ENCODE measurements at regions not wholly inside any gene's neighbourhood (a gene's known extent, or its start where the extent isn't known, plus 50 kb on each side); places are given as distances from the start of the nearest gene placed in this dataset.

GRCh38 chr2:183684686-183685085, 560.4 kb downstream of the NUP35 start:
- Histone ChIP-seq H3K27me3 (ENCODE audit: insufficient read depth, low read depth, low read length) (no peaks in the 10 kb centered on the region), H3K9me3 (ENCODE audit: low read length) (no peaks in the 10 kb centered on the region), H4K20me1 (ENCODE audit: insufficient read depth) (no peaks in the 10 kb centered on the region), H3K4me3 (ENCODE audit: low read length) (no peak overlapping the region), H3F3A (ENCODE audit: insufficient read depth, low read length, poor library complexity, severe bottlenecking) (no peaks in the 10 kb centered on the region), H2AFZ (ENCODE audit: low read depth, low read length) (no peak overlapping the region), H3K9ac (ENCODE audit: low read length) (no peak overlapping the region), H3K9me2 (ENCODE audit: insufficient read depth, low read length) (no peaks in the 10 kb centered on the region), H3K4me2 (ENCODE audit: low read length) (no peak overlapping the region), H3K79me2 (replicated peaks; ENCODE audit: insufficient read depth, low read length) (no peaks in the 10 kb centered on the region), H3K36me3 (ENCODE audit: insufficient read depth, low read length) (no peaks in the 10 kb centered on the region), H3K27ac (ENCODE audit: low read length) (no peak overlapping the region)
- TF ChIP-seq EZH2 (IDR thresholded peaks at IDR 0.05; ENCODE audit: borderline replicate concordance, insufficient read depth, low read length, poor library complexity, severe bottlenecking) (no peak), POLR2AphosphoS5 (IDR thresholded peaks at IDR 0.05) (no peak)

GRCh38 chr2:183696028-183696427, 571.8 kb downstream of the NUP35 start:
- TF ChIP-seq POLR2AphosphoS5 (IDR thresholded peaks at IDR 0.05) (no peak), RAD21 (conservative IDR thresholded peaks at IDR 0.05) (no peak)
- H3K4me2 ChIP-seq (ENCODE audit: low read length): no peak overlapping the region

GRCh38 chr2:183709829-183710228, 585.6 kb downstream of the NUP35 start:
- H3K27ac ChIP-seq (ENCODE audit: low read length): no peak overlapping the region
- H2AFZ ChIP-seq (ENCODE audit: low read depth, low read length): no peak overlapping the region
- no peaks in the 10 kb centered on the region for H3K36me3 ChIP-seq (ENCODE audit: insufficient read depth, low read length)
- H3K4me2 ChIP-seq (ENCODE audit: low read length): no peak overlapping the region
- no peaks in the 10 kb centered on the region for H4K20me1 ChIP-seq (ENCODE audit: insufficient read depth)
- no peak overlapping the region for H3K4me3 ChIP-seq (ENCODE audit: low read length)
- H3K79me2 ChIP-seq (replicated peaks; ENCODE audit: insufficient read depth, low read length): no peaks in the 10 kb centered on the region
- H3K9me2 ChIP-seq (ENCODE audit: insufficient read depth, low read length): no peaks in the 10 kb centered on the region
- no peaks in the 10 kb centered on the region for H3K9me3 ChIP-seq (ENCODE audit: low read length)
- H3F3A ChIP-seq (ENCODE audit: insufficient read depth, low read length, poor library complexity, severe bottlenecking): no peaks in the 10 kb centered on the region
- TF ChIP-seq EZH2 (IDR thresholded peaks at IDR 0.05; ENCODE audit: borderline replicate concordance, insufficient read depth, low read length, poor library complexity, severe bottlenecking) (no peak), TAF1 (IDR thresholded peaks at IDR 0.05; ENCODE audit: low read depth) (no peak), MXI1 (conservative IDR thresholded peaks at IDR 0.05; ENCODE audit: poor library complexity, severe bottlenecking) (no peak), POLR2AphosphoS5 (IDR thresholded peaks at IDR 0.05) (no peak), CTCF (IDR thresholded peaks at IDR 0.05; ENCODE audit: poor library complexity, severe bottlenecking) (no peak), RAD21 (conservative IDR thresholded peaks at IDR 0.05) (no peak), EP300 (conservative IDR thresholded peaks at IDR 0.05; ENCODE audit: poor library complexity, severe bottlenecking) (no peak), SMC3 (conservative IDR thresholded peaks at IDR 0.05; ENCODE audit: poor library complexity) (no peak)
- TF ChIP-seq, protein P1, sequence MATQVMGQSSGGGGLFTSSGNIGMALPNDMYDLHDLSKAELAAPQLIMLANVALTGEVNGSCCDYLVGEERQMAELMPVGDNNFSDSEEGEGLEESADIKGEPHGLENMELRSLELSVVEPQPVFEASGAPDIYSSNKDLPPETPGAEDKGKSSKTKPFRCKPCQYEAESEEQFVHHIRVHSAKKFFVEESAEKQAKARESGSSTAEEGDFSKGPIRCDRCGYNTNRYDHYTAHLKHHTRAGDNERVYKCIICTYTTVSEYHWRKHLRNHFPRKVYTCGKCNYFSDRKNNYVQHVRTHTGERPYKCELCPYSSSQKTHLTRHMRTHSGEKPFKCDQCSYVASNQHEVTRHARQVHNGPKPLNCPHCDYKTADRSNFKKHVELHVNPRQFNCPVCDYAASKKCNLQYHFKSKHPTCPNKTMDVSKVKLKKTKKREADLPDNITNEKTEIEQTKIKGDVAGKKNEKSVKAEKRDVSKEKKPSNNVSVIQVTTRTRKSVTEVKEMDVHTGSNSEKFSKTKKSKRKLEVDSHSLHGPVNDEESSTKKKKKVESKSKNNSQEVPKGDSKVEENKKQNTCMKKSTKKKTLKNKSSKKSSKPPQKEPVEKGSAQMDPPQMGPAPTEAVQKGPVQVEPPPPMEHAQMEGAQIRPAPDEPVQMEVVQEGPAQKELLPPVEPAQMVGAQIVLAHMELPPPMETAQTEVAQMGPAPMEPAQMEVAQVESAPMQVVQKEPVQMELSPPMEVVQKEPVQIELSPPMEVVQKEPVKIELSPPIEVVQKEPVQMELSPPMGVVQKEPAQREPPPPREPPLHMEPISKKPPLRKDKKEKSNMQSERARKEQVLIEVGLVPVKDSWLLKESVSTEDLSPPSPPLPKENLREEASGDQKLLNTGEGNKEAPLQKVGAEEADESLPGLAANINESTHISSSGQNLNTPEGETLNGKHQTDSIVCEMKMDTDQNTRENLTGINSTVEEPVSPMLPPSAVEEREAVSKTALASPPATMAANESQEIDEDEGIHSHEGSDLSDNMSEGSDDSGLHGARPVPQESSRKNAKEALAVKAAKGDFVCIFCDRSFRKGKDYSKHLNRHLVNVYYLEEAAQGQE (IDR thresholded peaks at IDR 0.05; ENCODE audit: borderline replicate concordance): no peak
- no peak overlapping the region for H3K9ac ChIP-seq (ENCODE audit: low read length)
- H3K27me3 ChIP-seq (ENCODE audit: insufficient read depth, low read depth, low read length): no peaks in the 10 kb centered on the region

More at GRCh38 chr2:183696028-183696427, 571.8 kb downstream of the NUP35 start:
- Histone ChIP-seq H3K36me3 (ENCODE audit: insufficient read depth, low read length) (no peaks in the 10 kb centered on the region), H3K27me3 (ENCODE audit: insufficient read depth, low read depth, low read length) (no peaks in the 10 kb centered on the region), H3K9me2 (ENCODE audit: insufficient read depth, low read length) (no peaks in the 10 kb centered on the region), H3K27ac (ENCODE audit: low read length) (no peak overlapping the region), H3F3A (ENCODE audit: insufficient read depth, low read length, poor library complexity, severe bottlenecking) (no peaks in the 10 kb centered on the region), H4K20me1 (ENCODE audit: insufficient read depth) (no peaks in the 10 kb centered on the region), H3K9me3 (ENCODE audit: low read length) (no peaks in the 10 kb centered on the region), H2AFZ (ENCODE audit: low read depth, low read length) (no peak overlapping the region), H3K79me2 (replicated peaks; ENCODE audit: insufficient read depth, low read length) (no peaks in the 10 kb centered on the region), H3K9ac (ENCODE audit: low read length) (no peak overlapping the region), H3K4me3 (ENCODE audit: low read length) (no peak overlapping the region)
